Trophoblast cell (in vitro differentiated cells and primary cell): ENCODE measurements at regions not wholly inside any gene's neighbourhood (a gene's known extent, or its start where the extent isn't known, plus 50 kb on each side); places are given as distances from the start of the nearest gene placed in this dataset.

Experiments used
- DNase-seq, 2 donors: peaks; one replicate each; pipeline ENCODE4 v3.0.0-alpha.2; 2016
- H2AFZ ChIP-seq: 2 replicates; pipeline ENCODE4 v1.6.1; 2013; ENCODE audit warnings: low read length, moderate library complexity, mild to moderate bottlenecking; ENCODE audit not compliant: insufficient read depth, poor library complexity
- H2AK5ac ChIP-seq: 2 replicates; pipeline ENCODE4 v1.6.1; 2013; ENCODE audit warnings: mild to moderate bottlenecking, low read length
- H2BK120ac ChIP-seq: 2 replicates; pipeline ENCODE4 v1.6.1; 2013; ENCODE audit warnings: low read length, mild to moderate bottlenecking, moderate library complexity; ENCODE audit not compliant: insufficient read depth, poor library complexity
- H2BK12ac ChIP-seq: 2 replicates; pipeline ENCODE4 v1.6.1; 2013; ENCODE audit warnings: mild to moderate bottlenecking, low read length, moderate library complexity
- H2BK5ac ChIP-seq: 2 replicates; pipeline ENCODE4 v1.6.1; 2013; ENCODE audit warnings: low read length, low read depth, moderate library complexity, mild to moderate bottlenecking; ENCODE audit not compliant: poor library complexity
- H3K14ac ChIP-seq: 2 replicates; pipeline ENCODE4 v1.6.1; 2013; ENCODE audit warnings: mild to moderate bottlenecking, low read length
- H3K18ac ChIP-seq: 2 replicates; pipeline ENCODE4 v1.6.1; 2013; ENCODE audit warnings: mild to moderate bottlenecking, low read length
- H3K23ac ChIP-seq: 2 replicates; pipeline ENCODE4 v1.6.1; 2013; ENCODE audit warnings: low read length
- H3K27ac ChIP-seq: 2 replicates; pipeline ENCODE4 v1.5.1; 2013; ENCODE audit warnings: low read depth, mild to moderate bottlenecking, inconsistent platforms, low read length, moderate library complexity
- H3K27me3 ChIP-seq: 2 replicates; pipeline ENCODE4 v1.6.1; 2013; ENCODE audit warnings: inconsistent platforms, mild to moderate bottlenecking, low read length, moderate library complexity; ENCODE audit not compliant: insufficient read depth
- H3K36me3 ChIP-seq, 2 experiments: 1 replicate in 1 of 2; 2 replicates in 1 of 2; pipeline ENCODE4 v1.6.1; 2013; ENCODE audit warnings: low read length in 2 of 2, mild to moderate bottlenecking in 2 of 2, moderate library complexity in 1 of 2; ENCODE audit not compliant: insufficient read depth in 2 of 2, control insufficient read depth in 1 of 2
- H3K4ac ChIP-seq: 2 replicates; pipeline ENCODE4 v1.6.1; 2013; ENCODE audit warnings: low read depth, mild to moderate bottlenecking, low read length, moderate library complexity
- H3K4me1 ChIP-seq, 2 experiments: 1 replicate in 1 of 2; 2 replicates in 1 of 2; pipeline ENCODE4 v1.6.1; 2013; ENCODE audit warnings: low read length in 2 of 2, mild to moderate bottlenecking in 2 of 2, moderate library complexity in 1 of 2; ENCODE audit not compliant: insufficient read depth in 2 of 2, control insufficient read depth in 1 of 2
- H3K4me2 ChIP-seq: 2 replicates; pipeline ENCODE4 v1.6.1; 2013; ENCODE audit warnings: inconsistent platforms, mild to moderate bottlenecking, low read length, moderate library complexity
- H3K4me3 ChIP-seq: 2 replicates; pipeline ENCODE4 v1.5.1; 2013; ENCODE audit warnings: mild to moderate bottlenecking, low read depth, low read length, inconsistent platforms
- H3K79me1 ChIP-seq: one replicate; pipeline ENCODE4 v1.6.1; 2013; ENCODE audit warnings: low read length
- H3K79me2 ChIP-seq: 2 replicates; pipeline ENCODE4 v1.6.1; 2013; ENCODE audit warnings: low read length, mild to moderate bottlenecking; ENCODE audit not compliant: control insufficient read depth, insufficient read depth, poor library complexity
- H3K9ac ChIP-seq: 2 replicates; pipeline ENCODE4 v1.6.1; 2013; ENCODE audit warnings: mild to moderate bottlenecking, low read length
- H3K9me3 ChIP-seq: 2 replicates; pipeline ENCODE4 v1.6.1; 2013; ENCODE audit warnings: low read depth, mild to moderate bottlenecking, control low read depth, inconsistent platforms, low read length; ENCODE audit not compliant: insufficient read depth
- H4K12ac ChIP-seq: 2 replicates; pipeline ENCODE4 v1.6.1; 2013; ENCODE audit warnings: low read depth, mild to moderate bottlenecking, low read length, moderate library complexity
- H4K8ac ChIP-seq: 2 replicates; pipeline ENCODE4 v1.6.1; 2013; ENCODE audit warnings: low read depth, mild to moderate bottlenecking, low read length, moderate library complexity
- H4K91ac ChIP-seq: one replicate; pipeline ENCODE4 v1.6.1; 2013; ENCODE audit warnings: low read depth, mild to moderate bottlenecking, low read length, moderate library complexity
- WGBS: extraction: QIAGEN DNeasy Blood & Tissue Kit; methylation state at CpG from one replicate; pipeline ENCODE4 v1.1.7; 2013; ENCODE audit warnings: missing lambda C conversion rate; ENCODE audit not compliant: insufficient read length, insufficient coverage; ENCODE audit errors: extremely low coverage; 5-methylcytosine and 5-hydroxymethylcytosine counted together

- Histone ChIP-seq H3K27me3 (no peaks in the 10 kb centered on the region), H3K79me2 (no peaks in the 10 kb centered on the region), H3K4ac (no peak overlapping the region), H3K79me1 (no peaks in the 10 kb centered on the region), H3K4me3 (no peak overlapping the region), H4K12ac (no peak overlapping the region), H3K9ac (no peak overlapping the region), H2AFZ (no peak overlapping the region), H3K4me1 (peaks cover 0 to 5% of the 10 kb centered on the region in 2 experiments), H3K36me3 (no peaks in the 10 kb centered on the region), H3K4me2 (no peak overlapping the region), H2AK5ac (no peak overlapping the region), H3K9me3 (no peaks in the 10 kb centered on the region), H3K14ac (no peak overlapping the region), H3K27ac (no peak overlapping the region), H4K8ac (no peak overlapping the region), H3K18ac (no peak overlapping the region), H4K91ac (no peak overlapping the region), H3K23ac (no peak overlapping the region), H2BK5ac (no peak overlapping the region), H2BK12ac (no peak overlapping the region), H2BK120ac (no peak overlapping the region)
- no peak for DNase-seq
- no CpG with 5 or more reads among the region's 2 CpGs for WGBS
Observed at GRCh38 chr1:230501242-230501641, 75.1 kb upstream of the PGBD5 start.

DNA sequence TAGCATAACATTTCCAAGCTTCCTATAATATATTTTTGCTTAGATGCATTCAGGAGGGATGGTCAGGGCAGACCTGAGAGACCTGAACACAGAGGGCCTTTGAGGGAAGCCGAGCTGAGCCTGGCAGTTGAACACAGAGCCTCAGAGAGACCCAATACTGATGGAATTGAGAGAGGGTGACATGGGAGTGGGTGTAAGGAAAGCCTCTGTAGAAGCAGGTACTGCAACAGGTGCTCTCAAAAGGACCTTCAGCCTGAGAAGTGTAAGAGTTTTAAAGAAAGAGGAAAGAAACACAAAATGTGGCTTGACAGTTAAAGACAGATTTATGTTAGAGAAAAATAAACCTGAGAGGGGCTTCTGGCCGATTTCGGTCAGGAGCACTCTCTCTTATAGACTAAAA is 73.9 kb upstream of the PGBD5 start:
- H3K27ac ChIP-seq = no peak overlapping the region
- DNase-seq = no peak
- H2BK12ac ChIP-seq = no peak overlapping the region
- H3K4me3 ChIP-seq = no peak overlapping the region
- no peak overlapping the region for H3K23ac ChIP-seq
- H4K8ac ChIP-seq = no peak overlapping the region
- H3K27me3 ChIP-seq = no peaks in the 10 kb centered on the region
- no peak overlapping the region for H3K18ac ChIP-seq
- H3K36me3 ChIP-seq = no peaks in the 10 kb centered on the region
- peaks cover 0 to 2% of the 10 kb centered on the region in 2 experiments for H3K4me1 ChIP-seq
- no peak overlapping the region for H2BK120ac ChIP-seq
- no peaks in the 10 kb centered on the region for H3K79me1 ChIP-seq
- H3K4ac ChIP-seq = no peak overlapping the region
- H4K12ac ChIP-seq = no peak overlapping the region
- no peaks in the 10 kb centered on the region for H3K9me3 ChIP-seq
- H4K91ac ChIP-seq = no peak overlapping the region
- H2AFZ ChIP-seq = no peak overlapping the region
- no peak overlapping the region for H3K14ac ChIP-seq
- H3K79me2 ChIP-seq = no peaks in the 10 kb centered on the region
- no peak overlapping the region for H3K4me2 ChIP-seq
- H2AK5ac ChIP-seq = no peak overlapping the region
- WGBS = no CpG with 5 or more reads among the region's 3 CpGs
- H3K9ac ChIP-seq = no peak overlapping the region
- H2BK5ac ChIP-seq = no peak overlapping the region

DNA sequence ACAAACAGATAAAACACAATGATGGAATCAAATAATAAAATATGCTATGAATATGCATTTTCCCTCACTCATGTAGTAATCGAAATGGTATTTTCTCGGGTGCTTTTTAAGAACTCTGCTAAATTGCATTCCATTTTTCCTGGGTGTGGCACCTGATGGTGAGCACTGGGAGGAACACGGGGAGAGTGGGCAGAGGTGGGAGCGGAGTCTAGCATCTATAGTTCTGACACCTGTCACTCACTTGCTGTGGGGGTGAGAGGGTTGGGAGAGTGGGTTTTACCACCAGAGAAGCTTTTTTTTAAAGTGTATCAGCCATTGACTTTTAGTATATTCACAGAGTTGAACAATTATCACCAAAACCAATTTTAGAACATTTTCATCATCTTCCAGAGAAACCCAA is 73.4 kb upstream of the PGBD5 start:
- no peaks in the 10 kb centered on the region for H3K79me1 ChIP-seq
- H2AK5ac ChIP-seq = no peak overlapping the region
- H3K4me2 ChIP-seq = no peak overlapping the region
- H2BK120ac ChIP-seq = no peak overlapping the region
- no CpG with 5 or more reads among the region's 4 CpGs for WGBS
- no peak overlapping the region for H2BK5ac ChIP-seq
- no peak overlapping the region for H3K23ac ChIP-seq
- no peak overlapping the region for H4K12ac ChIP-seq
- H2AFZ ChIP-seq = no peak overlapping the region
- H3K27ac ChIP-seq = no peak overlapping the region
- H3K18ac ChIP-seq = no peak overlapping the region
- no peaks in the 10 kb centered on the region for H3K79me2 ChIP-seq
- H3K4me3 ChIP-seq = no peak overlapping the region
- H3K4me1 ChIP-seq = peaks cover 0 to 2% of the 10 kb centered on the region in 2 experiments
- no peak overlapping the region for H3K14ac ChIP-seq
- no peak overlapping the region for H4K8ac ChIP-seq
- H3K36me3 ChIP-seq = no peaks in the 10 kb centered on the region
- H3K27me3 ChIP-seq = no peaks in the 10 kb centered on the region
- H3K9ac ChIP-seq = no peak overlapping the region
- no peaks in the 10 kb centered on the region for H3K9me3 ChIP-seq
- no peak overlapping the region for H2BK12ac ChIP-seq
- H4K91ac ChIP-seq = no peak overlapping the region
- DNase-seq = no peak
- H3K4ac ChIP-seq = no peak overlapping the region

DNA sequence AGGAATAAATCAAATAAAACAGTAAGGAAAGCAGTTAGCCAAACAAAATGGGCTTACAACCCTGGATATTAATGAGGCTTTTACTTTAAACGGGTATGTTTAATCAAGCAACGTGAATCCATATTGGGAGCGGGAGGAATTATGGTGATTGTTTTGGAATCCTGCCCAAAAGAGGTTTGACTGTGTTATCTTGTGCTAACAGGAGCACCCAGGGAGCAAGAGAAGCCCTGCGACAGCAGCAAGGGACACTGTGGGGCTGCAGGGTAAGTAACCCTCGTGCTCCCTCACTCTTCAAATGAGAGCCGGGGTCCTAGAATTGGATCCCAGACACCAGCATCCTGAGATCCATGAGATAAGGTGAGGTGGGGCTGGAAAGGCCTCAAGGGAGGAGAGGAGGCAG is 72.6 kb upstream of the PGBD5 start:
- no peak overlapping the region for H3K14ac ChIP-seq
- no peaks in the 10 kb centered on the region for H3K4me1 ChIP-seq
- no peak overlapping the region for H2AK5ac ChIP-seq
- WGBS = no CpG with 5 or more reads among the region's 6 CpGs
- no peaks in the 10 kb centered on the region for H3K36me3 ChIP-seq
- H3K4me3 ChIP-seq = no peak overlapping the region
- no peaks in the 10 kb centered on the region for H3K79me2 ChIP-seq
- no peak overlapping the region for H3K9ac ChIP-seq
- DNase-seq = no peak
- H4K12ac ChIP-seq = no peak overlapping the region
- no peaks in the 10 kb centered on the region for H3K79me1 ChIP-seq
- no peak overlapping the region for H2AFZ ChIP-seq
- no peak overlapping the region for H2BK12ac ChIP-seq
- H2BK5ac ChIP-seq = no peak overlapping the region
- no peak overlapping the region for H3K23ac ChIP-seq
- H3K18ac ChIP-seq = no peak overlapping the region
- H4K8ac ChIP-seq = no peak overlapping the region
- H3K4me2 ChIP-seq = no peak overlapping the region
- no peaks in the 10 kb centered on the region for H3K27me3 ChIP-seq
- H3K27ac ChIP-seq = no peak overlapping the region
- no peak overlapping the region for H3K4ac ChIP-seq
- no peak overlapping the region for H2BK120ac ChIP-seq
- no peaks in the 10 kb centered on the region for H3K9me3 ChIP-seq
- H4K91ac ChIP-seq = no peak overlapping the region
